H1 (cell line): ENCODE measurements at regions not wholly inside any gene's neighbourhood (a gene's known extent, or its start where the extent isn't known, plus 50 kb on each side); places are given as distances from the start of the nearest gene placed in this dataset.

Source experiments
- CTCF ChIA-PET: fragments of 300-600 bp; sonication (Branson Sonifier 250); formaldehyde crosslinking; loops from one replicate; lab custom pipeline; 2021; ENCODE audit not compliant: partially characterized antibody; lab: Charles Lee
- POLR2A ChIA-PET: fragments of 300-600 bp; sonication (Branson Sonifier 250); formaldehyde crosslinking; loops from one replicate; lab custom pipeline; 2021; ENCODE audit warnings: inconsistent platforms; ENCODE audit not compliant: partially characterized antibody; lab: Charles Lee
- DNase-seq, 2 experiments: peaks; one replicate each; pipeline versions ENCODE4 v3.0.0 to v3.0.0-alpha.2; 2010 to 2022; ENCODE audit warnings: low spot score in 2 of 2, low read depth in 1 of 2, mixed read lengths in 1 of 2
- FAIRE-seq: peaks from 2 replicates; lab custom pipeline; 2011; peaks lifted over from hg19 to GRCh38; lab: Jason Lieb, UNC
- H2AFZ ChIP-seq: 2 replicates; pipeline ENCODE4 v1.8.1; 2012; ENCODE audit warnings: low read length, inconsistent platforms
- H2AK5ac ChIP-seq: 2 replicates; pipeline ENCODE4 v1.6.1; 2013; ENCODE audit warnings: low read depth, low read length
- H2BK120ac ChIP-seq: replicated peaks from 2 replicates; pipeline ENCODE3; 2013; ENCODE audit warnings: low read depth, low read length, inconsistent platforms
- H2BK12ac ChIP-seq: 2 replicates; pipeline ENCODE4 v1.6.1; 2013; ENCODE audit warnings: low read depth, low read length
- H2BK15ac ChIP-seq: 2 replicates; pipeline ENCODE4 v1.6.1; 2013; ENCODE audit warnings: low read length
- H2BK20ac ChIP-seq: 2 replicates; pipeline ENCODE4 v1.6.1; 2013; ENCODE audit warnings: low read length
- H2BK5ac ChIP-seq: 2 replicates; pipeline ENCODE4 v1.6.1; 2013; ENCODE audit warnings: low read depth, low read length
- H3K14ac ChIP-seq: 2 replicates; pipeline ENCODE4 v1.6.1; 2013; ENCODE audit warnings: inconsistent platforms; ENCODE audit not compliant: insufficient read length
- H3K18ac ChIP-seq: 2 replicates; pipeline ENCODE4 v1.6.1; 2013; ENCODE audit warnings: low read length; ENCODE audit errors: extremely low read depth
- H3K23ac ChIP-seq: 2 replicates; pipeline ENCODE4 v1.6.1; 2013; ENCODE audit warnings: inconsistent platforms; ENCODE audit not compliant: insufficient read length
- H3K23me2 ChIP-seq: 2 replicates; pipeline ENCODE4 v1.6.1; 2013; ENCODE audit warnings: low read depth, low read length
- H3K27ac ChIP-seq: 2 replicates; pipeline ENCODE4 v1.6.1; 2011; ENCODE audit warnings: low read depth, low read length, inconsistent platforms
- H3K27me3 ChIP-seq, 4 experiments: replicated peaks in 1 of 4; 1 replicate in 1 of 4; 2 replicates in 3 of 4; pipeline versions ENCODE4 v1.6.1 to v1.8.1; 2011 to 2013; ENCODE audit warnings: low read length in 3 of 4, mild to moderate bottlenecking in 3 of 4, inconsistent platforms in 2 of 4, mixed read lengths in 2 of 4, moderate library complexity in 1 of 4; ENCODE audit not compliant: control insufficient read depth in 3 of 4, insufficient read depth in 3 of 4; ENCODE audit errors: extremely low read depth in 1 of 4
- H3K36me3 ChIP-seq, 4 experiments: 2 replicates each; pipeline versions ENCODE4 v1.6.1 to v1.8.1; 2011 to 2013; ENCODE audit warnings: mild to moderate bottlenecking in 4 of 4, low read length in 3 of 4, moderate library complexity in 2 of 4, control low read depth in 1 of 4, inconsistent platforms in 1 of 4; ENCODE audit not compliant: insufficient read depth in 4 of 4, control insufficient read depth in 2 of 4
- H3K4ac ChIP-seq: replicated peaks from 2 replicates; pipeline ENCODE3; 2013; ENCODE audit warnings: low read length, low read depth, mixed read lengths, inconsistent platforms; ENCODE audit not compliant: insufficient read length
- H3K4me1 ChIP-seq, 4 experiments: replicated peaks in 1 of 4; 1 replicate in 1 of 4; 2 replicates in 3 of 4; pipeline versions ENCODE4 v1.6.1 to v1.8.1; 2011 to 2013; ENCODE audit warnings: low read length in 3 of 4, inconsistent platforms in 2 of 4, mixed read lengths in 1 of 4; ENCODE audit not compliant: insufficient read depth in 4 of 4, control insufficient read depth in 3 of 4
- H3K4me2 ChIP-seq, 2 experiments: 2 replicates each; pipeline versions ENCODE4 v1.6.1 to v1.8.1; 2011 to 2013; ENCODE audit warnings: low read depth in 2 of 2, low read length in 2 of 2, control low read depth in 1 of 2, inconsistent platforms in 1 of 2, mild to moderate bottlenecking in 1 of 2; ENCODE audit not compliant: insufficient read depth in 1 of 2
- H3K4me3 ChIP-seq, 4 experiments: fragments of 200-600, 300-600 bp in 1 of 4; sonication (generic), shearing (Covaris generic), sonication (Bioruptor Twin) in 1 of 4; 2 replicates each; pipeline versions ENCODE4 v1.5.1 to v1.8.1; 2011 to 2016; ENCODE audit warnings: low read length in 4 of 4, low read depth in 3 of 4, control low read depth in 2 of 4, inconsistent platforms in 2 of 4, mild to moderate bottlenecking in 2 of 4, mixed read lengths in 1 of 4, moderate library complexity in 1 of 4; ENCODE audit not compliant: insufficient read depth in 2 of 4; ENCODE audit errors: extremely low read depth in 1 of 4
- H3K56ac ChIP-seq: replicated peaks from 2 replicates; pipeline ENCODE3; 2013; ENCODE audit warnings: low read depth, mild to moderate bottlenecking, mixed read lengths, low read length, inconsistent platforms; ENCODE audit not compliant: insufficient read length
- H3K79me1 ChIP-seq: 2 replicates; pipeline ENCODE4 v1.6.1; 2013; ENCODE audit warnings: low read depth, low read length, control low read depth
- H3K79me2 ChIP-seq, 2 experiments: 2 replicates each; pipeline versions ENCODE4 v1.6.1 to v1.8.1; 2012 to 2013; ENCODE audit warnings: low read length in 2 of 2, mild to moderate bottlenecking in 2 of 2, inconsistent platforms in 1 of 2; ENCODE audit not compliant: insufficient read depth in 2 of 2, control insufficient read depth in 1 of 2
- H3K9ac ChIP-seq, 4 experiments: replicated peaks in 1 of 4; 1 replicate in 1 of 4; 2 replicates in 3 of 4; pipeline versions ENCODE4 v1.6.1 to v1.8.1; 2011 to 2013; ENCODE audit warnings: low read depth in 3 of 4, low read length in 3 of 4, control low read depth in 2 of 4, mild to moderate bottlenecking in 2 of 4, moderate library complexity in 2 of 4, inconsistent platforms in 1 of 4; ENCODE audit errors: extremely low read depth in 1 of 4
- H3K9me3 ChIP-seq, 2 experiments: 2 replicates each; pipeline versions ENCODE4 v1.6.1 to v1.8.1; 2012 to 2013; ENCODE audit warnings: mild to moderate bottlenecking in 2 of 2, moderate library complexity in 2 of 2, control low read depth in 1 of 2, inconsistent platforms in 1 of 2, low read depth in 1 of 2, low read length in 1 of 2, mixed read lengths in 1 of 2; ENCODE audit not compliant: insufficient read depth in 2 of 2
- H4K20me1 ChIP-seq, 2 experiments: replicated peaks in 1 of 2; 2 replicates each; pipeline versions ENCODE3 to v1.8.1; 2011 to 2013; ENCODE audit warnings: inconsistent platforms in 2 of 2, low read length in 2 of 2, mild to moderate bottlenecking in 1 of 2; ENCODE audit not compliant: insufficient read depth in 2 of 2, control insufficient read depth in 1 of 2
- H4K5ac ChIP-seq: 2 replicates; pipeline ENCODE4 v1.6.1; 2013; ENCODE audit warnings: low read length, low read depth, mixed read lengths, inconsistent platforms; ENCODE audit not compliant: insufficient read length
- H4K8ac ChIP-seq: 2 replicates; pipeline ENCODE4 v1.8.0; 2013; ENCODE audit warnings: mild to moderate bottlenecking, moderate library complexity, low read length, inconsistent platforms; ENCODE audit not compliant: insufficient read depth; ENCODE audit errors: extremely low read depth
- H4K91ac ChIP-seq: replicated peaks from 2 replicates; pipeline ENCODE3; 2013; ENCODE audit warnings: low read length, mixed read lengths, inconsistent platforms; ENCODE audit not compliant: insufficient read length
- NRF1 ChIP-seq: IDR thresholded peaks from 2 replicates; pipeline ENCODE4 v1.6.1; 2011; ENCODE audit warnings: mild to moderate bottlenecking, low read depth, low read length, improper control_type of control experiment
- POLR2A ChIP-seq, 2 experiments: IDR thresholded peaks; 1 replicate in 1 of 2; 2 replicates in 1 of 2; pipeline ENCODE4 v1.6.1; 2011; ENCODE audit warnings: low read depth in 2 of 2, low read length in 2 of 2, mild to moderate bottlenecking in 2 of 2; ENCODE audit errors: control extremely low read depth in 1 of 2
- RFX5 ChIP-seq: IDR thresholded peaks from 2 replicates; pipeline ENCODE4 v1.6.1; 2011; ENCODE audit warnings: low read depth, low read length, improper control_type of control experiment, borderline replicate concordance
- SP2 ChIP-seq: IDR thresholded peaks from 2 replicates; pipeline ENCODE4 v1.6.1; 2012; ENCODE audit warnings: mild to moderate bottlenecking, low read length, inconsistent platforms
- WGBS, 2 experiments: shearing (Covaris generic) in 1 of 2; methylation state at CpG; one replicate each; pipeline versions ENCODE4 v1.1.6 to v1.1.7; 2013 to 2015; ENCODE audit warnings: low lambda C conversion rate in 2 of 2, mixed read lengths in 2 of 2, inconsistent platforms in 1 of 2, low coverage in 1 of 2, missing lambda C conversion rate in 1 of 2; ENCODE audit not compliant: insufficient replicate concordance in 2 of 2, insufficient coverage in 1 of 2, insufficient read length in 1 of 2; ENCODE audit errors: extremely low coverage in 1 of 2, missing lambda C conversion rate in 1 of 2; 5-methylcytosine and 5-hydroxymethylcytosine counted together

- H2AK5ac ChIP-seq = no peak overlapping the region
- no peaks in the 10 kb centered on the region for H3K23me2 ChIP-seq
- no peak overlapping the region for H3K4ac ChIP-seq
- FAIRE-seq = no peak
- WGBS, 2 experiments = 86% methylated on average over 3 of the region's 3 CpGs; no CpG with 5 or more reads in 1 of the 2 experiments
- H3K36me3 ChIP-seq = no peaks in the 10 kb centered on the region
- no peak overlapping the region for H3K27ac ChIP-seq
- no peak overlapping the region for H3K18ac ChIP-seq
- no peak overlapping the region for H3K4me3 ChIP-seq
- no peaks in the 10 kb centered on the region for H3K27me3 ChIP-seq
- no peak for DNase-seq
- no peak overlapping the region for H2BK15ac ChIP-seq
- no peak overlapping the region for H3K14ac ChIP-seq
- H3K79me1 ChIP-seq = no peaks in the 10 kb centered on the region
- H4K91ac ChIP-seq = no peak overlapping the region
- H3K23ac ChIP-seq = no peak overlapping the region
- H4K8ac ChIP-seq = no peak overlapping the region
- H2BK20ac ChIP-seq = no peak overlapping the region
- ChIA-PET POLR2A (no interaction called here), CTCF (no interaction called here)
- H2BK5ac ChIP-seq = no peak overlapping the region
- peaks cover 4% of the 10 kb centered on the region in 2 experiments; a peak in 3 of 4 replicates for H3K9me3 ChIP-seq
- no peak overlapping the region for H2BK120ac ChIP-seq
- H3K56ac ChIP-seq = no peak overlapping the region
- H3K9ac ChIP-seq = no peak overlapping the region
- no peak overlapping the region for H2BK12ac ChIP-seq
- H3K4me2 ChIP-seq = no peak overlapping the region
- no peaks in the 10 kb centered on the region for H3K4me1 ChIP-seq
- H3K79me2 ChIP-seq = no peaks in the 10 kb centered on the region
- TF ChIP-seq RFX5 (no peak), NRF1 (no peak), POLR2A (IDR thresholded peaks at IDR 0.05; ENCODE audit: control extremely low read depth in 1 of 2, low read depth in 2 of 2, low read length in 2 of 2) (no peak), SP2 (no peak)
- H4K5ac ChIP-seq = no peak overlapping the region
- H4K20me1 ChIP-seq = no peaks in the 10 kb centered on the region
- no peak overlapping the region for H2AFZ ChIP-seq
Measured at GRCh38 chr5:159668556-159668955, 247.7 kb upstream of the ADRA1B start.
